H9 (cell line): ENCODE measurements at regions not wholly inside any gene's neighbourhood (a gene's known extent, or its start where the extent isn't known, plus 50 kb on each side); places are given as distances from the start of the nearest gene placed in this dataset.

Source experiments
- DNase-seq: peaks from one replicate; pipeline ENCODE4 v3.0.0-alpha.2; 2017
- H2AFZ ChIP-seq: one replicate; pipeline ENCODE4 v1.6.1; 2013; ENCODE audit warnings: mild to moderate bottlenecking, low read length, control low read depth, moderate library complexity
- H2AK5ac ChIP-seq: 2 replicates; pipeline ENCODE4 v1.6.1; 2013; ENCODE audit warnings: low read length, control low read depth, mixed read lengths; ENCODE audit not compliant: insufficient read length
- H2BK120ac ChIP-seq: one replicate; pipeline ENCODE4 v1.6.1; 2013; ENCODE audit warnings: low read depth, mild to moderate bottlenecking, low read length, control low read depth, inconsistent platforms; ENCODE audit not compliant: poor library complexity, severe bottlenecking
- H2BK12ac ChIP-seq: 2 replicates; pipeline ENCODE4 v1.6.1; 2013; ENCODE audit warnings: low read length, control low read depth, mixed read lengths, low read depth; ENCODE audit not compliant: insufficient read length
- H2BK15ac ChIP-seq: 2 replicates; pipeline ENCODE4 v1.6.1; 2013; ENCODE audit warnings: low read depth, low read length, control low read depth
- H2BK20ac ChIP-seq: one replicate; pipeline ENCODE4 v1.6.1; 2013; ENCODE audit warnings: low read depth, mild to moderate bottlenecking, low read length, control low read depth, inconsistent platforms; ENCODE audit not compliant: poor library complexity, severe bottlenecking
- H2BK5ac ChIP-seq: 2 replicates; pipeline ENCODE4 v1.6.1; 2013; ENCODE audit warnings: low read length, control low read depth, mixed read lengths; ENCODE audit not compliant: insufficient read length
- H3K14ac ChIP-seq: 2 replicates; pipeline ENCODE4 v1.6.1; 2013; ENCODE audit warnings: low read length, control low read depth; ENCODE audit not compliant: insufficient read depth
- H3K18ac ChIP-seq: 2 replicates; pipeline ENCODE4 v1.6.1; 2013; ENCODE audit warnings: low read depth, mild to moderate bottlenecking, mixed read lengths, low read length, control low read depth; ENCODE audit not compliant: insufficient read length
- H3K23ac ChIP-seq: 2 replicates; pipeline ENCODE4 v1.6.1; 2013; ENCODE audit warnings: low read length, control low read depth, mixed read lengths, low read depth; ENCODE audit not compliant: insufficient read length
- H3K23me2 ChIP-seq: 2 replicates; pipeline ENCODE4 v1.6.1; 2013; ENCODE audit warnings: low read depth, mild to moderate bottlenecking, mixed read lengths, low read length, control low read depth; ENCODE audit not compliant: insufficient read length, poor library complexity, severe bottlenecking
- H3K27ac ChIP-seq: 2 replicates; pipeline ENCODE4 v1.5.1; 2013; ENCODE audit warnings: low read length, control low read depth, mixed read lengths, low read depth; ENCODE audit not compliant: insufficient read length
- H3K27me3 ChIP-seq: 2 replicates; pipeline ENCODE4 v1.6.1; 2013; ENCODE audit warnings: low read length, control low read depth, inconsistent platforms; ENCODE audit not compliant: insufficient read depth
- H3K4ac ChIP-seq: 2 replicates; pipeline ENCODE4 v1.6.1; 2013; ENCODE audit warnings: low read depth, mild to moderate bottlenecking, control low read depth, inconsistent platforms, low read length, moderate library complexity
- H3K4me1 ChIP-seq: 2 replicates; pipeline ENCODE4 v1.6.1; 2013; ENCODE audit warnings: low read length, control low read depth, inconsistent platforms; ENCODE audit not compliant: insufficient read depth
- H3K4me2 ChIP-seq: 2 replicates; pipeline ENCODE4 v1.6.1; 2013; ENCODE audit warnings: low read length, control low read depth, mixed read lengths; ENCODE audit not compliant: insufficient read length, insufficient read depth
- H3K56ac ChIP-seq: 2 replicates; pipeline ENCODE4 v1.6.1; 2013; ENCODE audit warnings: low read depth, mild to moderate bottlenecking, mixed read lengths, low read length, control low read depth; ENCODE audit not compliant: insufficient read length
- H3K79me1 ChIP-seq: 2 replicates; pipeline ENCODE4 v1.6.1; 2013; ENCODE audit warnings: low read depth, mild to moderate bottlenecking, moderate library complexity, low read length, control low read depth, inconsistent platforms; ENCODE audit not compliant: insufficient read depth, poor library complexity, severe bottlenecking
- H3K79me2 ChIP-seq: 2 replicates; pipeline ENCODE4 v1.6.1; 2013; ENCODE audit warnings: low read length, control low read depth, inconsistent platforms; ENCODE audit not compliant: insufficient read depth
- H3K9ac ChIP-seq: 2 replicates; pipeline ENCODE4 v1.6.1; 2013; ENCODE audit warnings: low read length, control low read depth, mixed read lengths; ENCODE audit not compliant: insufficient read length; ENCODE audit errors: extremely low read depth
- H3K9me3 ChIP-seq: one replicate; pipeline ENCODE4 v1.6.1; 2013; ENCODE audit warnings: low read depth, low read length, inconsistent platforms; ENCODE audit not compliant: control insufficient read depth
- H3T11ph ChIP-seq: one replicate; pipeline ENCODE4 v1.6.1; 2013; ENCODE audit warnings: mild to moderate bottlenecking, low read length, control low read depth, inconsistent platforms
- H4K20me1 ChIP-seq: one replicate; pipeline ENCODE4 v1.6.1; 2013; ENCODE audit not compliant: control insufficient read depth, insufficient read length, insufficient read depth
- H4K5ac ChIP-seq: 2 replicates; pipeline ENCODE4 v1.6.1; 2013; ENCODE audit warnings: low read depth, mild to moderate bottlenecking, mixed read lengths, low read length, control low read depth; ENCODE audit not compliant: insufficient read length
- H4K8ac ChIP-seq: replicated peaks from 2 replicates; pipeline ENCODE4 v1.6.1; 2013; ENCODE audit warnings: low read length, control low read depth, mixed read lengths, low read depth; ENCODE audit not compliant: insufficient read length
- H4K91ac ChIP-seq: 2 replicates; pipeline ENCODE4 v1.6.1; 2013; ENCODE audit warnings: low read depth, mild to moderate bottlenecking, moderate library complexity, mixed read lengths, low read length, control low read depth; ENCODE audit not compliant: insufficient read length
- H3K27ac Mint-ChIP-seq, 3 experiments: 2 replicates in 2 of 3; 3 replicates in 1 of 3; pipeline ENCODE4 v1.8.0; 2020 to 2021; ENCODE audit warnings: mixed read lengths in 3 of 3, mild to moderate bottlenecking in 1 of 3, moderate library complexity in 1 of 3
- H3K27me3 Mint-ChIP-seq: 2 replicates; pipeline ENCODE4 v1.8.0; 2021; ENCODE audit warnings: low read depth, mild to moderate bottlenecking, moderate library complexity, mixed read lengths
- H3K36me3 Mint-ChIP-seq, 3 experiments: 2 replicates in 2 of 3; 3 replicates in 1 of 3; pipeline ENCODE4 v1.8.0; 2020 to 2021; ENCODE audit warnings: low read depth in 3 of 3, mixed read lengths in 3 of 3; ENCODE audit not compliant: insufficient read depth in 1 of 3
- H3K4me1 Mint-ChIP-seq, 2 experiments: 2 replicates each; pipeline ENCODE4 v1.8.0; 2020; ENCODE audit warnings: mixed read lengths in 2 of 2
- H3K4me3 Mint-ChIP-seq, 2 experiments: 2 replicates in 1 of 2; 3 replicates in 1 of 2; pipeline ENCODE4 v1.8.0; 2020 to 2021; ENCODE audit warnings: mild to moderate bottlenecking in 2 of 2, mixed read lengths in 2 of 2, moderate library complexity in 1 of 2
- H3K9me3 Mint-ChIP-seq, 2 experiments: 2 replicates in 1 of 2; 3 replicates in 1 of 2; pipeline ENCODE4 v1.8.0; 2020; ENCODE audit warnings: mild to moderate bottlenecking in 2 of 2, mixed read lengths in 2 of 2, moderate library complexity in 1 of 2
- CTCF ChIP-seq: fragments of 200-600 bp; sonication (generic); conservative IDR thresholded peaks from 3 replicates; pipeline ENCODE4 v1.8.0; 2021; ENCODE audit warnings: antibody characterized with exemption, mild to moderate bottlenecking
- WGBS: extraction: QIAGEN DNeasy Blood & Tissue Kit; methylation state at CpG from one replicate; pipeline ENCODE4 v1.1.7; 2013; ENCODE audit warnings: missing lambda C conversion rate, low lambda C conversion rate, mixed read lengths; ENCODE audit not compliant: insufficient read length; ENCODE audit errors: extremely low coverage; 5-methylcytosine and 5-hydroxymethylcytosine counted together

GRCh38 chr15:62462268-62462667 lies 297.2 kb upstream of the C2CD4B start:
- Histone ChIP-seq H3K14ac (no peak overlapping the region), H3K23ac (no peak overlapping the region), H3K56ac (no peak overlapping the region), H3T11ph (no peak overlapping the region), H3K79me2 (no peaks in the 10 kb centered on the region), H3K18ac (no peak overlapping the region), H4K91ac (no peak overlapping the region), H2BK12ac (no peak overlapping the region), H4K8ac (no peak overlapping the region), H2BK20ac (no peak overlapping the region), H3K27me3 (no peaks in the 10 kb centered on the region), H2BK120ac (no peak overlapping the region), H3K23me2 (no peaks in the 10 kb centered on the region), H3K27ac (no peak overlapping the region), H4K5ac (no peak overlapping the region), H2BK15ac (no peak overlapping the region), H3K9ac (no peak overlapping the region), H3K4me1 (peaks cover 7% of the 10 kb centered on the region), H4K20me1 (no peaks in the 10 kb centered on the region), H2AFZ (no peak overlapping the region), H3K79me1 (no peaks in the 10 kb centered on the region), H2AK5ac (no peak overlapping the region), H3K4me2 (no peak overlapping the region), H3K9me3 (no peaks in the 10 kb centered on the region), H3K4ac (no peak overlapping the region), H2BK5ac (no peak overlapping the region)
- H3K4me3 Mint-ChIP-seq, result no peak overlapping the region
- peaks cover 0 to 3% (median 2%) of the 10 kb centered on the region in 3 experiments; a peak in 3 of 7 replicates for H3K36me3 Mint-ChIP-seq
- no CpG with 5 or more reads among the region's 1 CpG for WGBS
- peaks cover 50 to 58% of the 10 kb centered on the region in 2 experiments for H3K4me1 Mint-ChIP-seq
- no peak for TF ChIP-seq CTCF
- no peak for DNase-seq
- H3K27ac Mint-ChIP-seq, result no peak overlapping the region; a peak in 1 of 7 replicates
- no peaks in the 10 kb centered on the region; a peak in 1 of 5 replicates for H3K9me3 Mint-ChIP-seq
- no peaks in the 10 kb centered on the region for H3K27me3 Mint-ChIP-seq
